CD14-positive monocyte (primary cell): ENCODE measurements at regions not wholly inside any gene's neighbourhood (a gene's known extent, or its start where the extent isn't known, plus 50 kb on each side); places are given as distances from the start of the nearest gene placed in this dataset.
A peak's percentile ranks its signal among the peaks of the same experiment; 100 is the strongest.

ENCODE experiments used
- DNase-seq, 3 donors: peaks; one replicate each; pipeline ENCODE4 v3.0.0-alpha.2; 2011 to 2022
- H2AFZ ChIP-seq: 2 replicates; pipeline ENCODE4 v1.6.0; 2012; ENCODE audit warnings: mild to moderate bottlenecking, low read depth, low read length, inconsistent platforms; ENCODE audit not compliant: insufficient read depth, poor library complexity, severe bottlenecking
- H3K27ac ChIP-seq, 2 donors: 1 replicate in 1 of 2; 2 replicates in 1 of 2; pipeline ENCODE4 v1.5.1; 2012 to 2013; ENCODE audit warnings: low read length in 2 of 2, control low read depth in 1 of 2, inconsistent platforms in 1 of 2, low read depth in 1 of 2, mild to moderate bottlenecking in 1 of 2
- H3K27me3 ChIP-seq, 2 donors: one replicate each; pipeline versions ENCODE4 v1.6.0 to v1.6.1; 2011 to 2013; ENCODE audit warnings: low read length in 2 of 2; ENCODE audit not compliant: control insufficient read depth in 2 of 2, insufficient read depth in 2 of 2
- H3K36me3 ChIP-seq, 2 donors: replicated peaks in 1 of 2; 1 replicate in 1 of 2; 2 replicates in 1 of 2; pipeline versions ENCODE4 v1.5.1 to v1.6.1; 2012 to 2013; ENCODE audit warnings: low read length in 2 of 2, control low read depth in 1 of 2, inconsistent platforms in 1 of 2, mild to moderate bottlenecking in 1 of 2; ENCODE audit not compliant: insufficient read depth in 2 of 2, control insufficient read depth in 1 of 2
- H3K4me1 ChIP-seq, 2 donors: 1 replicate in 1 of 2; 2 replicates in 1 of 2; pipeline versions ENCODE4 v1.5.1 to v1.6.1; 2012 to 2013; ENCODE audit warnings: low read length in 2 of 2, control low read depth in 1 of 2, inconsistent platforms in 1 of 2, mild to moderate bottlenecking in 1 of 2, moderate library complexity in 1 of 2; ENCODE audit not compliant: insufficient read depth in 2 of 2, control insufficient read depth in 1 of 2
- H3K4me2 ChIP-seq: replicated peaks from 2 replicates; pipeline ENCODE3; 2012; ENCODE audit warnings: low read length, moderate library complexity, mild to moderate bottlenecking; ENCODE audit not compliant: poor library complexity, severe bottlenecking; ENCODE audit errors: extremely low read depth
- H3K4me3 ChIP-seq, 3 experiments: fragments of 200-600 bp in 1 of 3; sonication (generic) in 1 of 3; replicated peaks in 1 of 3; 1 replicate in 2 of 3; 2 replicates in 1 of 3; pipeline ENCODE4 v1.5.1; 2011 to 2013; ENCODE audit warnings: low read length in 3 of 3, mild to moderate bottlenecking in 3 of 3, control low read depth in 2 of 3, low read depth in 2 of 3, inconsistent platforms in 1 of 3, moderate library complexity in 1 of 3
- H3K79me2 ChIP-seq: 2 replicates; pipeline ENCODE4 v1.6.0; 2012; ENCODE audit warnings: mild to moderate bottlenecking, control low read depth, inconsistent platforms, low read length, moderate library complexity; ENCODE audit not compliant: insufficient read depth
- H3K9ac ChIP-seq: 2 replicates; pipeline ENCODE4 v1.6.0; 2017; ENCODE audit warnings: low read length, mild to moderate bottlenecking; ENCODE audit not compliant: insufficient read depth, poor library complexity, severe bottlenecking
- H3K9me3 ChIP-seq, 2 donors: replicated peaks in 1 of 2; 1 replicate in 1 of 2; 2 replicates in 1 of 2; pipeline versions ENCODE4 v1.5.1 to v1.6.1; 2012 to 2013; ENCODE audit warnings: low read length in 2 of 2, control low read depth in 1 of 2; ENCODE audit not compliant: control insufficient read depth in 1 of 2, insufficient read depth in 1 of 2
- H4K20me1 ChIP-seq: 2 replicates; pipeline ENCODE4 v1.6.0; 2012; ENCODE audit warnings: mild to moderate bottlenecking, low read length, control low read depth, moderate library complexity; ENCODE audit not compliant: insufficient read depth
- H3K27ac Mint-ChIP-seq, 7 donors: one replicate each; pipeline ENCODE4 v1.8.0; 2020; ENCODE audit warnings: mild to moderate bottlenecking in 7 of 7, mixed read lengths in 7 of 7, moderate library complexity in 6 of 7, inconsistent platforms in 2 of 7
- H3K27me3 Mint-ChIP-seq, 3 donors: one replicate each; pipeline ENCODE4 v1.8.0; 2021 to 2022; ENCODE audit warnings: low read depth in 3 of 3, mild to moderate bottlenecking in 3 of 3, mixed read lengths in 3 of 3, moderate library complexity in 3 of 3, inconsistent platforms in 1 of 3
- H3K36me3 Mint-ChIP-seq, 2 donors: one replicate each; pipeline ENCODE4 v1.8.0; 2020; ENCODE audit warnings: mixed read lengths in 2 of 2, inconsistent platforms in 1 of 2, mild to moderate bottlenecking in 1 of 2
- H3K4me1 Mint-ChIP-seq: one replicate; pipeline ENCODE4 v1.8.0; 2020; ENCODE audit warnings: mild to moderate bottlenecking, mixed read lengths
- H3K4me3 Mint-ChIP-seq, 2 donors: one replicate each; pipeline ENCODE4 v1.8.0; 2020; ENCODE audit warnings: mild to moderate bottlenecking in 2 of 2, mixed read lengths in 2 of 2, moderate library complexity in 1 of 2
- H3K9me3 Mint-ChIP-seq, 7 donors: one replicate each; pipeline ENCODE4 v1.8.0; 2020 to 2022; ENCODE audit warnings: mixed read lengths in 7 of 7, mild to moderate bottlenecking in 6 of 7, moderate library complexity in 6 of 7, inconsistent platforms in 2 of 7
- WGBS: methylation state at CpG from one replicate; pipeline ENCODE4 v1.1.5; 2013; ENCODE audit warnings: missing lambda C conversion rate; ENCODE audit not compliant: insufficient coverage; 5-methylcytosine and 5-hydroxymethylcytosine counted together
- intact Hi-C, 2 donors: fragments of 100-400 bp; cut with micrococcal nuclease; formaldehyde crosslinking; loops; one replicate each; pipeline versions ENCODE4 v1.15.0 to v1.15.1; 2023
- TF ChIP-seq, protein P1 (sequence below): fragments of 200-600 bp; IDR thresholded peaks from one replicate; pipeline ENCODE4 v1.8.0; 2022; ENCODE audit warnings: antibody characterized with exemption, mild to moderate bottlenecking

DNA sequence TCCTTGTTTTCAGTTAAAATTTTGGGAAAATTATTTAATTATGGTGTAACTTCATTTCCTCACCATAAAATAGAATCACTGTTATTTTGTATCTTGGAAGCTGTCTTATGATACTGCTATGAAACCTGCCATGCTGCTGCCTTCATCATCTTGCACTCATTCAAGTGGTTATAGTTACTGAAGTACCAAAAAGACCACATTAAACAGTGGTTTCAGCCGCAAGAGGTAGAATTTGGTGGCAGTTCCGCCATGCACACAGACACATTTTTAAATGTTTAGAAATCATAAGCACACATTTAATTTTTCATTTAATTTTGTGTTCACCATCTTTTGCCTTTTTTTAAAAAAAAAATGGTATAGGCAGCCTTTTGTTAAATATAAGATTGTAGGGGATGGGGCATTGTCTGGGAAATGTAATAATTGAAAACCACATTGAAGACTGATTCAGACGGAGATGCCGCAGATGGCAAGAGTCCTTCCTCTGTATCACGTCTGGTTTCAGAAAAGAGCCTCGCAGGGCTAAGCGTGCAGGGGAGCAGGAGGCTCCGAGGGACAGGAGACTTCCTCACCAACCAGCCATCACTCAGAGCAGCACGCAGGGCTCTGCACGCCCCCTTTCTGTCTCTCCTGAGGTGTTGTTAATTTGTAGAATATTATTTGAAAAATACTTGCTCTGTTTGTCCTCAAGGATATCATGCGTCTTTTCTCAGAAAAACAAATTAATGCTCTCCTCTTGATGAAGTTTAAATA lies 115.2 kb upstream of the PELI2 start:
- Histone ChIP-seq H3K36me3 (no peaks in the 10 kb centered on the region), H3K9me3 (peaks cover 3 to 10% of the 10 kb centered on the region in 2 donors), H3K27ac (no peak overlapping the region), H3K4me2 (no peak overlapping the region), H3K27me3 (no peaks in the 10 kb centered on the region), H2AFZ (no peak overlapping the region), H3K4me3 (no peak overlapping the region), H3K79me2 (no peaks in the 10 kb centered on the region), H3K4me1 (peaks cover 14 to 15% of the 10 kb centered on the region in 2 donors), H3K9ac (no peak overlapping the region), H4K20me1 (no peaks in the 10 kb centered on the region)
- 80% methylated on average over 3 of the region's 11 CpGs for WGBS
- TF ChIP-seq, protein P1, sequence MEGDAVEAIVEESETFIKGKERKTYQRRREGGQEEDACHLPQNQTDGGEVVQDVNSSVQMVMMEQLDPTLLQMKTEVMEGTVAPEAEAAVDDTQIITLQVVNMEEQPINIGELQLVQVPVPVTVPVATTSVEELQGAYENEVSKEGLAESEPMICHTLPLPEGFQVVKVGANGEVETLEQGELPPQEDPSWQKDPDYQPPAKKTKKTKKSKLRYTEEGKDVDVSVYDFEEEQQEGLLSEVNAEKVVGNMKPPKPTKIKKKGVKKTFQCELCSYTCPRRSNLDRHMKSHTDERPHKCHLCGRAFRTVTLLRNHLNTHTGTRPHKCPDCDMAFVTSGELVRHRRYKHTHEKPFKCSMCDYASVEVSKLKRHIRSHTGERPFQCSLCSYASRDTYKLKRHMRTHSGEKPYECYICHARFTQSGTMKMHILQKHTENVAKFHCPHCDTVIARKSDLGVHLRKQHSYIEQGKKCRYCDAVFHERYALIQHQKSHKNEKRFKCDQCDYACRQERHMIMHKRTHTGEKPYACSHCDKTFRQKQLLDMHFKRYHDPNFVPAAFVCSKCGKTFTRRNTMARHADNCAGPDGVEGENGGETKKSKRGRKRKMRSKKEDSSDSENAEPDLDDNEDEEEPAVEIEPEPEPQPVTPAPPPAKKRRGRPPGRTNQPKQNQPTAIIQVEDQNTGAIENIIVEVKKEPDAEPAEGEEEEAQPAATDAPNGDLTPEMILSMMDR = no peak
- H3K27me3 Mint-ChIP-seq = peaks cover 3 to 4% (median 4%) of the 10 kb centered on the region in 3 donors
- H3K27ac Mint-ChIP-seq = peak overlapping the region in 3 of 7 donors; percentile 8 to 77 (median 20)
- H3K9me3 Mint-ChIP-seq = peaks cover 0 to 14% (median 8%) of the 10 kb centered on the region in 7 donors
- no peak overlapping the region for H3K4me3 Mint-ChIP-seq
- H3K4me1 Mint-ChIP-seq = peaks cover 28% of the 10 kb centered on the region
- no peak for DNase-seq
- intact Hi-C loops = no loop called here
- H3K36me3 Mint-ChIP-seq = no peaks in the 10 kb centered on the region

DNA sequence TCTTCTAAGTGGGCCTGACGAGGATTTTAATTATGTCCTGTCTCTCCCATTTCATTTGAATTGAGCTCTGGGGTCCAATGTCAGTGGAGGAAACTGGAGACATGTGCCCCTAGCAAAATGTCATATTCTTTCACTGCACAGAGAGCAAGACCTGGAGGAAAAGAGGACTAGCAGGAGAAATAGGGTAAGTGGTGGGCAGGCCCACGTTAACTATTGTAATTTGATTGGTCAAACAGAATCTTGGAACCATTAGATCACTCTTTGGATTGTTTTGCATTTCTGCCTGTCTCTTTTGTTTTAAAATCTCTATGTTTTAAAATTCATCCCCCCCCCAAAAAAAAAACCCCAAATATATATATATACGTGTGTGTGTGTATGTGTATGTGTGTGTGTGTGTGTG lies 113.9 kb upstream of the PELI2 start:
- Mint-ChIP-seq H3K27ac (peak overlapping the region in 3 of 7 donors; percentile 84 to 93 (median 92)), H3K27me3 (peaks cover 3 to 4% (median 4%) of the 10 kb centered on the region in 3 donors), H3K36me3 (no peaks in the 10 kb centered on the region), H3K9me3 (peaks cover 0 to 10% (median 2%) of the 10 kb centered on the region in 7 donors), H3K4me1 (peaks cover 35% of the 10 kb centered on the region), H3K4me3 (peak overlapping the region; percentile 68 to 86)
- Histone ChIP-seq H3K4me1 (peaks cover 20% of the 10 kb centered on the region in 2 donors), H3K9me3 (peaks cover 3 to 10% of the 10 kb centered on the region in 2 donors), H3K36me3 (no peaks in the 10 kb centered on the region), H4K20me1 (no peaks in the 10 kb centered on the region), H3K79me2 (no peaks in the 10 kb centered on the region), H3K4me2 (no peak overlapping the region), H2AFZ (peak overlapping the region; percentile 64), H3K9ac (peak overlapping the region; percentile 37), H3K4me3 (no peak overlapping the region), H3K27me3 (no peaks in the 10 kb centered on the region), H3K27ac (no peak overlapping the region)
- intact Hi-C loops = no loop called here
- no peak for DNase-seq
- whole genome bisulfite sequencing = 100% methylated on average over 1 of the region's 3 CpGs
- TF ChIP-seq, protein P1 = no peak
